OCI-LY3 (cell line): ENCODE measurements at regions not wholly inside any gene's neighbourhood (a gene's known extent, or its start where the extent isn't known, plus 50 kb on each side); places are given as distances from the start of the nearest gene placed in this dataset.

Experiments used
- H2AFZ ChIP-seq: fragments of 200-600, 300-600 bp; shearing (Covaris generic); 2 replicates; pipeline ENCODE4 v1.6.0; 2014; ENCODE audit warnings: antibody characterized with exemption, low read depth, low read length
- H3K27ac ChIP-seq: fragments of 200-600, 300-600 bp; sonication (generic); 2 replicates; pipeline ENCODE4 v1.5.1; 2014; ENCODE audit warnings: mild to moderate bottlenecking, low read length, moderate library complexity, mixed read lengths
- H3K27me3 ChIP-seq: fragments of 200-600, 300-600 bp; sonication (generic); 2 replicates; pipeline ENCODE4 v1.6.1; 2014; ENCODE audit warnings: low read depth, low read length, mixed read lengths
- H3K36me3 ChIP-seq: fragments of 200-600, 300-600 bp; sonication (generic); replicated peaks from 2 replicates; pipeline ENCODE3; 2014; ENCODE audit warnings: low read depth, low read length, mixed read lengths
- H3K4me1 ChIP-seq: fragments of 300-600, 200-600 bp; sonication (generic); 2 replicates; pipeline ENCODE4 v1.6.1; 2014; ENCODE audit warnings: low read length, mixed read lengths
- H3K4me2 ChIP-seq: fragments of 200-600, 300-600 bp; sonication (generic); 2 replicates; pipeline ENCODE4 v1.6.1; 2014; ENCODE audit warnings: low read length, mixed read lengths
- H3K4me3 ChIP-seq: fragments of 300-600, 200-600 bp; sonication (generic); 2 replicates; pipeline ENCODE4 v1.5.1; 2014; ENCODE audit warnings: antibody characterized with exemption, mild to moderate bottlenecking, low read length, moderate library complexity
- H3K79me2 ChIP-seq: fragments of 300-600, 200-600 bp; shearing (Covaris generic); 2 replicates; pipeline ENCODE4 v1.6.1; 2014; ENCODE audit warnings: mild to moderate bottlenecking, low read length, mixed read lengths
- H3K9ac ChIP-seq: fragments of 300-600, 200-600 bp; shearing (Covaris generic); 2 replicates; pipeline ENCODE4 v1.6.0; 2014; ENCODE audit warnings: mild to moderate bottlenecking, low read length, moderate library complexity
- H3K9me3 ChIP-seq: fragments of 200-600, 300-600 bp; shearing (Covaris generic); 2 replicates; pipeline ENCODE4 v1.6.1; 2014; ENCODE audit warnings: low read length, mixed read lengths; ENCODE audit not compliant: insufficient read depth
- H4K20me1 ChIP-seq: fragments of 200-600, 300-600 bp; sonication (generic); 2 replicates; pipeline ENCODE4 v1.6.1; 2016; ENCODE audit warnings: low read length, mixed read lengths; ENCODE audit not compliant: insufficient read depth
- CTCF ChIP-seq: fragments of 200-600, 300-600 bp; sonication (generic); IDR thresholded peaks from 2 replicates; pipeline ENCODE4 v1.5.1; 2014; ENCODE audit warnings: antibody characterized with exemption, low read length, low read depth
- EZH2phosphoT487 ChIP-seq: fragments of 200-600 bp; shearing (Covaris generic); IDR thresholded peaks from 2 replicates; pipeline ENCODE4 v1.6.1; 2018; ENCODE audit warnings: antibody characterized with exemption, mixed run types, low read depth

DNA sequence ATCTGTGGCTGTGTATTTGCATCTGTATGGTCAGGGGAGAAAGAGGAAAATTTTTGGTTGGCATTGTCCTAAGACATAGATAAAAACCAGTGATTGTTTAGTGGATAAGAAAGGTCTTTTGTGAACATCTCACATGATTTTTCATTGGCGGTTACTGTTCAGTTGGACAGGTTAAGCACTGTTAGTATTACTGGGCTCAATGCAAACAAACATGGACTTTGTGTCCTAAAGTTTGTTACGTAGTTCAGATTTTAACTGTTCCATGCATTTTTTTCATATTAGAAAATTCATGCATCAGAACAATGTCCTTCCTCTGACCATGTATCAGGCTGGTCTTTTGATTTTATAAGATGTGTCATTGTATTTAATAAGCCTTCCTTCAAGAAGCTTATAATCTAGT lies 368.0 kb downstream of the MEIS1 start:
- H3K4me3 ChIP-seq: no peak overlapping the region
- no peak overlapping the region for H2AFZ ChIP-seq
- no peaks in the 10 kb centered on the region for H3K79me2 ChIP-seq
- no peak overlapping the region for H3K27ac ChIP-seq
- no peaks in the 10 kb centered on the region for H4K20me1 ChIP-seq
- no peaks in the 10 kb centered on the region for H3K27me3 ChIP-seq
- TF ChIP-seq EZH2phosphoT487: no peak
- TF ChIP-seq CTCF: no peak
- no peaks in the 10 kb centered on the region for H3K36me3 ChIP-seq
- no peaks in the 10 kb centered on the region for H3K4me1 ChIP-seq
- no peak overlapping the region for H3K4me2 ChIP-seq
- no peaks in the 10 kb centered on the region for H3K9me3 ChIP-seq
- no peak overlapping the region for H3K9ac ChIP-seq

DNA sequence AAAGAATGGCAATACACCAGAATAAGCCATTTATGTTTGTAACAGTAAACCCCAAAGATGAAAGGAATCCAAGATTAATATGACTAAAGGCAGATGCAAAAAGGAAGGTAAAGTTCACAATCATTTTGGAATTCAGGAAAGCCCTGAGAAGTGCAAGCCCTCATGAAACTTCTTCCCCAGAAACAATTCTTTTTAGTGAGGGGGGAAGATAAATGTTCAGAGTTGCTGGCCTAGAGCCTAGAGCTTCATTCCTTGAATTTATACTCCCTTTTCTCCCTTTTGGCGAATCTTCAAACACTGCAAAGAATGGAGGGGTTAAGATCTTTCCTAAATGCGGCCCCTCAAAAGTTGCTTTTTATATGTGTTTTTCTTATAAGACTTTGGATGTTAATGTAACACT lies 368.8 kb downstream of the MEIS1 start:
- Histone ChIP-seq H3K79me2 (no peaks in the 10 kb centered on the region), H3K9ac (no peak overlapping the region), H4K20me1 (no peaks in the 10 kb centered on the region), H3K36me3 (no peaks in the 10 kb centered on the region), H3K4me1 (no peaks in the 10 kb centered on the region), H2AFZ (no peak overlapping the region), H3K4me2 (no peak overlapping the region), H3K27me3 (no peaks in the 10 kb centered on the region), H3K4me3 (no peak overlapping the region), H3K27ac (no peak overlapping the region), H3K9me3 (no peaks in the 10 kb centered on the region)
- TF ChIP-seq EZH2phosphoT487: no peak
- TF ChIP-seq CTCF: no peak

DNA sequence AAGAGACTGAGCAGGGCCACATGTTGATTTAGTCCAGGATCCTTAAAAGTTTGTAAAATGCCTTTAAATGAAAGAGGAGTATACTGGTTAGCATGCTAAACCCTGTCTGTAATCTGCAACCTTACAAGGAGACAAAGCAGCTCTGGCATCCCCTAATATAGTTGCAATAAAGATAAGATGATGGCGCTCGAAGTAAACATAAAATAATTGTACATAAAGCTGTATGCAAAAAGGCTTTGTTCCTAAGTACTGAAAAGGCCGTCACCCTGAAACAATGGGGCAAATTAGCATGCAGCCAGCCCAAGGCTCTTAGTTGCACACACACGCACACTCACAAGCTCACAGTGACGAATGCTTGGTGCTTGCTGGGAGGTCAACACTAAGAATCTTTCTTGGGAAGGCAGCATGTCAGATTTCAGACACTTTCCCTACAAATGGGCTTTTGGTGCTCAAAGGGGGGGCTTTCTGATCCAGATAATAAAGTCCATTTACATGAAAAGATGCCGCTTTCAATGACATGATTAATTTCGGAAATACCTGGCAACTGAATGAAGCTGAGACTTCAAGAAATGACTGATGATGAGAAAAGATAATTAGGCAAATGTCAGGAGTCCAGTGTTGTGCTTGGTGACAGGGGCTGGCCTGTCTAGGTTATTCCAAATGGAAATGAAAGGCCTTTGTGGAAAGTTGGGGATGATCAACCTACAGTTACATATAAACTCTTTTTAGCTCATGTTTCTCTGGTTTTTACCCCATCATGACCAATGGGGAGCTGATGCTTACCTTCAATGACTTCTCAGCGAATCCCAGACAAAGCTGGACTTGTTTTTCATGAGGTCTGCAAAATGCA lies 370.3 kb downstream of the MEIS1 start:
- Histone ChIP-seq H3K9me3 (no peaks in the 10 kb centered on the region), H3K79me2 (no peaks in the 10 kb centered on the region), H3K4me3 (no peak overlapping the region), H3K4me1 (no peaks in the 10 kb centered on the region), H3K27ac (no peak overlapping the region), H2AFZ (no peak overlapping the region), H3K27me3 (no peaks in the 10 kb centered on the region), H3K36me3 (no peaks in the 10 kb centered on the region), H3K9ac (no peak overlapping the region), H4K20me1 (no peaks in the 10 kb centered on the region), H3K4me2 (no peak overlapping the region)
- TF ChIP-seq CTCF (no peak), EZH2phosphoT487 (no peak)

GRCh38 chr2:66805968-66806367 lies 371.0 kb downstream of the MEIS1 start:
- H3K36me3 ChIP-seq: no peaks in the 10 kb centered on the region
- no peak overlapping the region for H3K9ac ChIP-seq
- TF ChIP-seq CTCF (no peak), EZH2phosphoT487 (no peak)
- H3K9me3 ChIP-seq: no peaks in the 10 kb centered on the region
- H2AFZ ChIP-seq: no peak overlapping the region
- H3K4me3 ChIP-seq: no peak overlapping the region
- H3K4me2 ChIP-seq: no peak overlapping the region
- H3K27me3 ChIP-seq: no peaks in the 10 kb centered on the region
- H3K27ac ChIP-seq: no peak overlapping the region
- H3K79me2 ChIP-seq: no peaks in the 10 kb centered on the region
- no peaks in the 10 kb centered on the region for H4K20me1 ChIP-seq
- no peaks in the 10 kb centered on the region for H3K4me1 ChIP-seq
